ENCODE measurements at regions not wholly inside any gene's neighbourhood (a gene's known extent, or its start where the extent isn't known, plus 50 kb on each side); places are given as distances from the start of the nearest gene placed in this dataset.
"Not testable (repeated sequence)": the region's sequence is repeated elsewhere in the genome, so short reads cannot be mapped to it uniquely, and the experiment has no call there.

DNA sequence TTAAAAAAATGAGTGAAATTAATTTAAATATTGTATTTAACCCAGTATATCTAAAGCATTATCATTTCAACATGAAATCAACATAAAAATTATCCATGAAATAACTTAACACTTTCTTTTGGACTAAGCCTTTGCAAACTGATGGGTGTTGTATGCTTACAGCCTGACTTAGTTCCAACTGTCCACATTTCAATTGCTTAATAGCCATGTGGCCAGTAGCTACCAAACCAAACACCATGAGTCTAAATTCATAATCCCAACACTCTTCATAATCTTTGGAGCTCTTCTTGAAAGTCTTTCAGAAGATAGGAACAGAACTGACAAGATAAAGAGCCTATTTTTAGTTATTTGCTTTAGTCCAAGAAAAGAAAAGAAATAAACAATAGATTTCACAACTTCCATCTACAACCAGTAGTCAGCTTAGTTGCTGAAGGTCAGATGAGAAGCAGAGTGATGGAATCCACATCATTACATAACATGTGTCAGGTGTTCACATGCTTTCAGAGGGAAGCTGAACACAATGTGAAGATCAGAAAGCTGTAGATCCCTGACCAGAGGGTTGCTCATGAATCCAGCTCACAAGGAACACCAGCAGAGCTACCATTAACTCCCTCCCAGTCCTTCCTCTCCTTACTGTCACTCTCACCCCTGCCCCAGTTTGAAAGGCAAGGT, 144.0 kb upstream of the ZNF648 start:
- no peak overlapping the region for H3K4me3 ChIP-seq (ENCODE audit: low read length)
- TF ChIP-seq CTCF (conservative IDR thresholded peaks at IDR 0.05; ENCODE audit: low read depth, low read length) = no peak
- no peak for DNase-seq (ENCODE audit: low read depth)

- no peak overlapping the region for H3K4me3 ChIP-seq (ENCODE audit: low read length)
- no peak for DNase-seq (ENCODE audit: low read depth)
- no peak for TF ChIP-seq CTCF (conservative IDR thresholded peaks at IDR 0.05; ENCODE audit: low read depth, low read length)
Observed at GRCh38 chr1:182203191-182203875, 141.8 kb upstream of the ZNF648 start.

DNA sequence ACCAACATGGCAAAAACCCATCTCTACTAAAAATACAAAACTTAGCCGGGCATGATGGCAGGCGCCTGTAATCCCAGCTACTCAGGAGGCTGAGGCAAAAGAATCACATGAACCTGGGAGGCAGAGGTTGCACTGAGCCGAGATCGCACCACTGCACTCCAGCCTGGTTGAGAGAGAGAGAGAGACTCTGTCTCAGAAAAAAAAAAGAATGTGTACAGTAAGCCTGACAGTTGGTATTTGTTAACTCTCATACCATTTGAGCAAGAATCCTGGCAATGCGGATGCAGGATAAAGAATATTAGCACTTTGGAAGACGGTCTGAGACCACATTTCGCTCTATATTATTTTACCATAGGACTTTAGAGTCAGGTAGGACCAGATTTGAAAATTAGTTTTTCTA, 140.0 kb upstream of the ZNF648 start:
- not testable (repeated sequence) for H3K4me3 ChIP-seq (ENCODE audit: low read length)

GRCh38 chr1:182200025-182200812, 138.7 kb upstream of the ZNF648 start:
- no peak for DNase-seq (ENCODE audit: low read depth)
- no peak for TF ChIP-seq CTCF (conservative IDR thresholded peaks at IDR 0.05; ENCODE audit: low read depth, low read length)
- no peak overlapping the region for H3K4me3 ChIP-seq (ENCODE audit: low read length)

More for the DNA sequence above, 140.0 kb upstream of the ZNF648 start:
- not testable (repeated sequence) for DNase-seq (ENCODE audit: low read depth)

- no peak for DNase-seq (ENCODE audit: low read depth)
- TF ChIP-seq CTCF (conservative IDR thresholded peaks at IDR 0.05; ENCODE audit: low read depth, low read length) = peak; percentile 45
- no peak overlapping the region for H3K4me3 ChIP-seq (ENCODE audit: low read length)
Observed at GRCh38 chr1:182198006-182198605, 136.6 kb upstream of the ZNF648 start.

GRCh38 chr1:182196897-182197870, 135.7 kb upstream of the ZNF648 start:
- DNase-seq (ENCODE audit: low read depth) = no peak
- H3K4me3 ChIP-seq (ENCODE audit: low read length) = no peak overlapping the region
- TF ChIP-seq CTCF (conservative IDR thresholded peaks at IDR 0.05; ENCODE audit: low read depth, low read length) = no peak
